NCI-H2196 (cell line): ENCODE measurements at regions not wholly inside any gene's neighbourhood (a gene's known extent, or its start where the extent isn't known, plus 50 kb on each side); places are given as distances from the start of the nearest gene placed in this dataset.
"Not testable (repeated sequence)": the region's sequence is repeated elsewhere in the genome, so short reads cannot be mapped to it uniquely, and the experiment has no call there.

Experiments
- DNase-seq: peaks from one replicate; lab custom pipeline; 2025; ENCODE audit not compliant: unreplicated experiment; lab: John Stamatoyannopoulos, UW

- no peak for DNase-seq
These were observed 149.1 kb upstream of the HMGA2 start for GRCh38 chr12:65675141-65675621.

GRCh38 chr12:65678172-65678571 is 146.1 kb upstream of the HMGA2 start:
- not testable (repeated sequence) for DNase-seq

GRCh38 chr12:65681226-65681625 is 143.1 kb upstream of the HMGA2 start:
- no peak for DNase-seq

GRCh38 chr12:65682112-65682511 is 142.2 kb upstream of the HMGA2 start:
- DNase-seq = no peak

- no peak for DNase-seq
These were observed 139.4 kb upstream of the HMGA2 start for GRCh38 chr12:65684906-65685305.

GRCh38 chr12:65685514-65685913 is 138.8 kb upstream of the HMGA2 start:
- DNase-seq = no peak

GRCh38 chr12:65689508-65689907 is 134.8 kb upstream of the HMGA2 start:
- DNase-seq = no peak

GRCh38 chr12:65690477-65690876 is 133.8 kb upstream of the HMGA2 start:
- no peak for DNase-seq

GRCh38 chr12:65694130-65694529 is 130.2 kb upstream of the HMGA2 start:
- DNase-seq = no peak

GRCh38 chr12:65695113-65695865 is 129.0 kb upstream of the HMGA2 start:
- no peak for DNase-seq

GRCh38 chr12:65696227-65696626 is 128.1 kb upstream of the HMGA2 start:
- no peak for DNase-seq

GRCh38 chr12:65699251-65699650 is 125.0 kb upstream of the HMGA2 start:
- DNase-seq = no peak

- no peak for DNase-seq
These were observed 121.1 kb upstream of the HMGA2 start for GRCh38 chr12:65703176-65703575.

- no peak for DNase-seq
These were observed 118.9 kb upstream of the HMGA2 start for GRCh38 chr12:65705380-65705876.

- no peak for DNase-seq
These were observed 117.2 kb upstream of the HMGA2 start for GRCh38 chr12:65707051-65707450.

GRCh38 chr12:65712260-65713004 is 111.9 kb upstream of the HMGA2 start:
- no peak for DNase-seq

- no peak for DNase-seq
These were observed 108.3 kb upstream of the HMGA2 start for GRCh38 chr12:65715961-65716360.

- DNase-seq = no peak
These were observed 103.8 kb upstream of the HMGA2 start for GRCh38 chr12:65720136-65721130.

- no peak for DNase-seq
These were observed 102.6 kb upstream of the HMGA2 start for GRCh38 chr12:65721541-65722190.

- DNase-seq = no peak
These were observed 98.9 kb upstream of the HMGA2 start for GRCh38 chr12:65725376-65725775.
